HEK293 (cell line): ENCODE measurements at regions not wholly inside any gene's neighbourhood (a gene's known extent, or its start where the extent isn't known, plus 50 kb on each side); places are given as distances from the start of the nearest gene placed in this dataset.

Experiments used
- ZNF146 ChIP-seq: fragments of 450-650 bp; formaldehyde crosslinking; IDR thresholded peaks from 2 replicates; pipeline ENCODE4 v1.5.1; 2016; ENCODE audit warnings: missing biosample characterization, missing genetic modification characterization
- ZNF561 ChIP-seq: fragments of 450-650 bp; IDR thresholded peaks from 2 replicates; pipeline ENCODE4 v1.5.1; 2018; ENCODE audit warnings: missing biosample characterization, missing genetic modification characterization, borderline replicate concordance
- TF ChIP-seq, protein P1 (sequence below): fragments of 450-650 bp; formaldehyde crosslinking; IDR thresholded peaks from 2 replicates; pipeline ENCODE4 v1.5.1; 2016; ENCODE audit warnings: missing biosample characterization, missing genetic modification characterization, low read depth

DNA sequence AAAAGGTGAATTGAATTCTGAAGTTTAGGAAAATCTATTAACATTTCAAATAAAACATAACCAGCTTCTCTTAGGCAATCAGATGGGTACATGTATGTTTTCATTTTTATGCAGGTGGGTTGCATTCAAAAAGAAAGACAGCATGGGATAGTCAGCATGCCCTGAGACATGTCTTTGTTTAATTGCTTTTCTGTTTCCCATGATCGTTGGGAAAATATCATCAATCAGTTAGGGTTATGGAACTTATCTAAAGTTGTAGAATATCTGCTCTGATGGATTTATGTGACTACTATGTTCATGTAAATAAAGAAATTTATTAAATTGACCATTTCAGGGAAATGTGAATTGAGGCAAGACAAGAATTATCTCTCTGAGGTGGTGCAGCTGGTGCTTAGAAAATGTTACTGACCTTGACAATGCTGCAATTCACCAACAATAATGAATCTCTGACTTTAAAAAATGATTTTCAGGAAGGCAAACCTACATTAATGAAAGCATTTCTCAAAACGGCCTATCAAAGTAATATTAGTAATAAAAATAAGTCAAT, 112.7 kb downstream of the RFPL4B start:
- TF ChIP-seq ZNF146, result no peak
- no peak for TF ChIP-seq ZNF561 (tag by site-specific recombination)
- TF ChIP-seq, protein P1, sequence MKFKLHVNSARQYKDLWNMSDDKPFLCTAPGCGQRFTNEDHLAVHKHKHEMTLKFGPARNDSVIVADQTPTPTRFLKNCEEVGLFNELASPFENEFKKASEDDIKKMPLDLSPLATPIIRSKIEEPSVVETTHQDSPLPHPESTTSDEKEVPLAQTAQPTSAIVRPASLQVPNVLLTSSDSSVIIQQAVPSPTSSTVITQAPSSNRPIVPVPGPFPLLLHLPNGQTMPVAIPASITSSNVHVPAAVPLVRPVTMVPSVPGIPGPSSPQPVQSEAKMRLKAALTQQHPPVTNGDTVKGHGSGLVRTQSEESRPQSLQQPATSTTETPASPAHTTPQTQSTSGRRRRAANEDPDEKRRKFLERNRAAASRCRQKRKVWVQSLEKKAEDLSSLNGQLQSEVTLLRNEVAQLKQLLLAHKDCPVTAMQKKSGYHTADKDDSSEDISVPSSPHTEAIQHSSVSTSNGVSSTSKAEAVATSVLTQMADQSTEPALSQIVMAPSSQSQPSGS (tag by site-specific recombination), result no peak
